Sigmoid colon (tissue), 6 donors: ENCODE measurements at regions not wholly inside any gene's neighbourhood (a gene's known extent, or its start where the extent isn't known, plus 50 kb on each side); places are given as distances from the start of the nearest gene placed in this dataset.

Experiments used
- DNase-seq: peaks from one replicate; pipeline ENCODE4 v3.0.0-alpha.2; 2019
- H3K27ac ChIP-seq, 4 donors: fragments of 200-600 bp; sonication (generic); one replicate each; pipeline ENCODE4 v1.5.1; 2016 to 2019; ENCODE audit warnings: mild to moderate bottlenecking in 1 of 4
- H3K27me3 ChIP-seq, 3 donors: fragments of 200-600 bp; sonication (generic); one replicate each; pipeline ENCODE4 v1.5.1; 2019; ENCODE audit warnings: mild to moderate bottlenecking in 1 of 3
- H3K36me3 ChIP-seq, 4 donors: fragments of 200-600 bp; sonication (generic); one replicate each; pipeline ENCODE4 v1.5.1; 2016 to 2019
- H3K4me1 ChIP-seq, 4 donors: fragments of 200-600 bp; sonication (generic); one replicate each; pipeline ENCODE4 v1.5.1; 2017 to 2019
- H3K4me3 ChIP-seq, 4 donors: fragments of 200-600 bp; sonication (generic); one replicate each; pipeline ENCODE4 v1.5.1; 2017 to 2019; ENCODE audit warnings: mild to moderate bottlenecking in 2 of 4, moderate library complexity in 1 of 4
- H3K9me3 ChIP-seq, 4 donors: fragments of 200-600 bp in 3 of 4; sonication (generic) in 3 of 4; one replicate each; pipeline versions ENCODE4 v1.5.1 to v1.6.1; 2013 to 2019
- CTCF ChIP-seq, 4 experiments: fragments of 450-650 bp in 3 of 4; fragments of 200-600 bp in 1 of 4; IDR thresholded peaks; one replicate each; pipeline ENCODE4 v1.5.1; 2016 to 2019; ENCODE audit warnings: antibody characterized with exemption in 4 of 4, mild to moderate bottlenecking in 3 of 4, moderate library complexity in 2 of 4
- EP300 ChIP-seq, 4 donors: sonication (generic); formaldehyde crosslinking; IDR thresholded peaks; one replicate each; pipeline ENCODE4 v1.6.1; 2017; ENCODE audit warnings: antibody characterized with exemption in 4 of 4
- POLR2A ChIP-seq, 2 donors: fragments of 450-650 bp; IDR thresholded peaks; one replicate each; pipeline ENCODE4 v1.6.1; 2016; ENCODE audit warnings: antibody characterized with exemption in 2 of 2, mild to moderate bottlenecking in 2 of 2, moderate library complexity in 2 of 2
- POLR2AphosphoS5 ChIP-seq, 4 donors: sonication (generic); formaldehyde crosslinking; IDR thresholded peaks; one replicate each; pipeline ENCODE4 v1.6.1; 2017; ENCODE audit warnings: antibody characterized with exemption in 4 of 4
- WGBS, 2 donors: extraction: QIAGEN DNeasy Blood & Tissue Kit; methylation state at CpG; one replicate each; pipeline ENCODE4 v1.1.7; 2013; 5-methylcytosine and 5-hydroxymethylcytosine counted together
- intact Hi-C: fragments of 100-400 bp; cut with DNase I; formaldehyde crosslinking; loops from one replicate; pipeline ENCODE4 v1.15.1; 2023
- donor health status: healthy with polysubstance abuse.
- donor health status: healthy.

DNA sequence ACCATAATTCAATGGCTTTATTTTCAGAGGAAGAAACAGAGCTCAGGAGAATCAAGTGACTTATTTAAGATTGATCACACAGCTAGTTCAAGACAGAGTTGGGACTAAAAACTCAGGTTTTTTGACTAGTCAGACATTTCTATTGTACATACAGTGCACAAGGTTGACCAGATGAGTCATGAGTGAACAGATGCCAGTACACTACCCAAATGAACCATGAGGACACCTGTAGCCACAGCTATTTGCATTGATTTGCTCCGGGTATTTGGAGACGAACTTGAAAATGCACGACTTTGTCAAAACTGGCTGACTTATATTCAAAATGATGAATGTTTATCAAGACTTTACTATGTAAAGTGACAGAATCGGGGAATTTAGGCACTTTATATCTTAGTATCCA is 161.7 kb upstream of the ST6GALNAC5 start:
- TF ChIP-seq POLR2A (IDR thresholded peaks at IDR 0.05) (no peak), EP300 (IDR thresholded peaks at IDR 0.05) (no peak), POLR2AphosphoS5 (IDR thresholded peaks at IDR 0.05) (no peak), CTCF (IDR thresholded peaks at IDR 0.05) (no peak)
- WGBS, 2 donors: 64 to 67% methylated on average over 4 of the region's 4 CpGs
- H3K9me3 ChIP-seq: no peaks in the 10 kb centered on the region
- H3K4me1 ChIP-seq: no peaks in the 10 kb centered on the region
- no peaks in the 10 kb centered on the region for H3K36me3 ChIP-seq
- no peaks in the 10 kb centered on the region for H3K27me3 ChIP-seq
- no peak overlapping the region for H3K4me3 ChIP-seq
- no peak for DNase-seq
- intact Hi-C loops: no loop called here
- no peak overlapping the region for H3K27ac ChIP-seq

- Histone ChIP-seq H3K36me3 (no peaks in the 10 kb centered on the region), H3K4me3 (no peak overlapping the region), H3K4me1 (no peaks in the 10 kb centered on the region), H3K27ac (no peak overlapping the region), H3K9me3 (peaks cover 0 to 2% (median 0%) of the 10 kb centered on the region in 4 donors), H3K27me3 (no peaks in the 10 kb centered on the region)
- no peak for DNase-seq
- 66 to 79% methylated on average over 2 of the region's 2 CpGs for WGBS, 2 donors
- TF ChIP-seq EP300 (IDR thresholded peaks at IDR 0.05) (no peak), POLR2AphosphoS5 (IDR thresholded peaks at IDR 0.05) (no peak), POLR2A (IDR thresholded peaks at IDR 0.05) (no peak), CTCF (IDR thresholded peaks at IDR 0.05) (no peak)
- intact Hi-C loops: no loop called here
Observed at GRCh38 chr1:76713535-76713934, 153.7 kb upstream of the ST6GALNAC5 start.

DNA sequence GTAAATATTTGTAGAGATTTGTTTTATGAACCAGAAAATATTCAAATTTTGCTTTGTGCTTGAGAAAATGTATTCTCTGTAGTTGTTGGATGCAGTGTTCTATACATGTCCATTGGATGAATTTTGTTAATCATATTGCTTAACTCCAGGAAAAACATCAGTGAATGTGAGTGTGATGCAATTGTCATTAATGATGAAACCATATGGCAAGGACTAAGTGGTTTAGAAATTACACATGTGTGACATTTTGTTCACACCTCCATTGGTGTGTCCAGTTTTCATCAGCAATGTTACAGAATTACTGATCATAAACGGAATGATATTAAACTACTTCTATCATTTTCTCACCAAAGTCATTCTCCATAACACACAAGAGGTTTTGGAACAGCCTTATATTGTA is 151.8 kb upstream of the ST6GALNAC5 start:
- Histone ChIP-seq H3K27me3 (no peaks in the 10 kb centered on the region), H3K27ac (no peak overlapping the region), H3K4me1 (no peaks in the 10 kb centered on the region), H3K36me3 (no peaks in the 10 kb centered on the region), H3K4me3 (no peak overlapping the region), H3K9me3 (peaks cover 0 to 2% (median 0%) of the 10 kb centered on the region in 4 donors)
- 82 to 90% methylated on average over 1 of the region's 1 CpG for WGBS, 2 donors
- DNase-seq: no peak
- intact Hi-C loops: no loop called here
- TF ChIP-seq POLR2AphosphoS5 (IDR thresholded peaks at IDR 0.05): no peak
- TF ChIP-seq POLR2A (IDR thresholded peaks at IDR 0.05): no peak
- no peak for TF ChIP-seq CTCF (IDR thresholded peaks at IDR 0.05)
- no peak for TF ChIP-seq EP300 (IDR thresholded peaks at IDR 0.05)

- intact Hi-C loops: no loop called here
- Histone ChIP-seq H3K27ac (no peak overlapping the region), H3K36me3 (no peaks in the 10 kb centered on the region), H3K9me3 (no peaks in the 10 kb centered on the region), H3K27me3 (no peaks in the 10 kb centered on the region), H3K4me3 (no peak overlapping the region), H3K4me1 (no peaks in the 10 kb centered on the region)
- TF ChIP-seq EP300 (IDR thresholded peaks at IDR 0.05): no peak
- no peak for TF ChIP-seq CTCF (IDR thresholded peaks at IDR 0.05)
- TF ChIP-seq POLR2A (IDR thresholded peaks at IDR 0.05): no peak
- DNase-seq: no peak
Observed at GRCh38 chr1:76723949-76724348, 143.3 kb upstream of the ST6GALNAC5 start.

DNA sequence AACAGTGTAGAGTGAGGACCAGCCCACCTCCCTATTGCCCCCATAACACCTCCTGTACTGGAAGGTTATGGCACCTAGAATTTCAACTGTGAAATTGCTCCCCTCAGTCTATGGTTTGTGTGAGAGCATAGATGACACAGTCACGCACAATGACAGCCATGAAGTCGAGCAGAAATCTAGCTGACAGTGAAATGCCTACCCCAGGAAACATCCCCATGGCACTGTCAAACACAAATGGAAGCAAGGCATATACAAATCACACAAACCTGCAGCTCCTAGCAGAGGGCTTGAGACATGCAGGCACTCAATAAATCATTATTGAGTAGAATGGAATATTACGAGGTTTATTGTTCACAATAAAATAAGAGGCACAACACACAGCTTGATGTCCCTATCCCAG is 142.5 kb upstream of the ST6GALNAC5 start:
- intact Hi-C loops: no loop called here
- 84 to 89% methylated on average over 3 of the region's 3 CpGs for WGBS, 2 donors
- no peaks in the 10 kb centered on the region for H3K36me3 ChIP-seq
- H3K4me3 ChIP-seq: no peak overlapping the region
- no peaks in the 10 kb centered on the region for H3K4me1 ChIP-seq
- H3K27ac ChIP-seq: no peak overlapping the region
- no peaks in the 10 kb centered on the region for H3K27me3 ChIP-seq
- no peak for TF ChIP-seq POLR2AphosphoS5 (IDR thresholded peaks at IDR 0.05)
- TF ChIP-seq POLR2A (IDR thresholded peaks at IDR 0.05): no peak
- no peak for TF ChIP-seq EP300 (IDR thresholded peaks at IDR 0.05)
- TF ChIP-seq CTCF (IDR thresholded peaks at IDR 0.05): no peak
- DNase-seq: no peak
- no peaks in the 10 kb centered on the region for H3K9me3 ChIP-seq
